Posterior vena cava (tissue), 2 donors: ENCODE measurements at regions not wholly inside any gene's neighbourhood (a gene's known extent, or its start where the extent isn't known, plus 50 kb on each side); places are given as distances from the start of the nearest gene placed in this dataset.
"Not testable (repeated sequence)": the region's sequence is repeated elsewhere in the genome, so short reads cannot be mapped to it uniquely, and the experiment has no call there.

Source experiments
- DNase-seq: peaks from one replicate; pipeline ENCODE4 v3.0.0-alpha.2; 2020; ENCODE audit warnings: low spot score
- intact Hi-C, 2 donors: fragments of 100-400 bp; cut with DNase I; formaldehyde crosslinking; loops; one replicate each; pipeline versions ENCODE4 v1.14.1 to v1.14.2; 2022 to 2023
- donor health status: DM: yes; HTN: yes; CAD: no.
- donor health status: DM: yes; HTN: yes; CAD: no.

DNA sequence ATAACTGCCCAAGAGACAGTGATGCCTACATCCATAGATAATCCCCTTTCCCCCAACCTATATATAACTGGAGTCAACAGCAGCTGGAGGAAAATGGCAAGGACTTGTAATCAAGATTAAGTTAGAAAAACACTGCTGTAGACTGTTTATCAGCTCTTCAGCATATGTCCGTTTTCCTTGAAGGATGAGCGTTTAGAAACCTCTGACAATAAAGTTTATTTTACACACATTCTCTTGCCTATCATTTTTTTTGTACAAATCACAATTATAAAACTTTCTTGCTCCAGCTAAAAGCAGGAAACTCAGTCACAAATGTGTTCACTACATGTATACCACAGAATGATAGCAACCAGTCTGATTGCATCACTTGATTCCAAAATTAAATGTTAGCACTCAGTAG is 50.8 kb downstream of the PPIAL4G start:
- DNase-seq, intact Hi-C loops: not testable (repeated sequence)

- intact Hi-C loops = not testable (repeated sequence)
These were observed 53.2 kb downstream of the PPIAL4G start for GRCh38 chr1:148429856-148430255.

DNA sequence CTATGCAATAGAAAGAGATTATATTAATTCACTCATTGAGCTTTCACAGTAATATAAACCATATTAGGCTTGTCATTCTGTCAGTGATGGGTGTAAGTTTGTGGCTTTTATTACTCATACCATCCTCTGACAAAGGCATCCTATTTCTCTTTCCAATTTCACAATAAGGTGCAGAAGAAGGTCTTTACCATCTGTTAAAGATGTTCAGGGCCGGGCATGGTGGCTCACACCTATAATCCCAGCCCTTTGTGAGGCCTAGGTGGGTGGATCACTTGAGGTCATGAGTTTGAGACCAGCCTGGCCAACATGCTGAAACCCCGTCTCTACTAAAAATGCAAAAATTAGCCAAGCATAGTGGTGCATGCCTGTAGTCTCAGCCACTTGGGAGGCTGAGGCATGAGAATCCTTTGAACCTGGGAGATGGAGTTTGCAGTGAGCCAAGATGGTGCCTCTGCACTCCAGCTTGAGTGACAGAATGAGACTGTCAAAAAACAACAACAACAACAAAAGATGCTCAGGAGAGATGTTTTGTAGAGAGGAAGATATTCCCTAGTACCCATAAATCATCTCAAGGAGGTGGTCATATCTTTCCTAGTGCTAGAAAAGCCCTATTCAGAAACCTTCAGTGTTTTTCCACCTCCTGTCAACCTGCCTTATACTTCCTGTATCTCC is 56.0 kb downstream of the PPIAL4G start:
- intact Hi-C loops = not testable (repeated sequence)

More at GRCh38 chr1:148429856-148430255, 53.2 kb downstream of the PPIAL4G start:
- not testable (repeated sequence) for DNase-seq

GRCh38 chr1:148426385-148426784 is 56.7 kb downstream of the PPIAL4G start:
- intact Hi-C loops, DNase-seq: not testable (repeated sequence)

More for the DNA sequence above, 56.0 kb downstream of the PPIAL4G start:
- DNase-seq = not testable (repeated sequence)

- intact Hi-C loops = not testable (repeated sequence)
- DNase-seq = peak; percentile 82
These were observed 58.7 kb downstream of the PPIAL4G start for GRCh38 chr1:148424143-148425003.

DNA sequence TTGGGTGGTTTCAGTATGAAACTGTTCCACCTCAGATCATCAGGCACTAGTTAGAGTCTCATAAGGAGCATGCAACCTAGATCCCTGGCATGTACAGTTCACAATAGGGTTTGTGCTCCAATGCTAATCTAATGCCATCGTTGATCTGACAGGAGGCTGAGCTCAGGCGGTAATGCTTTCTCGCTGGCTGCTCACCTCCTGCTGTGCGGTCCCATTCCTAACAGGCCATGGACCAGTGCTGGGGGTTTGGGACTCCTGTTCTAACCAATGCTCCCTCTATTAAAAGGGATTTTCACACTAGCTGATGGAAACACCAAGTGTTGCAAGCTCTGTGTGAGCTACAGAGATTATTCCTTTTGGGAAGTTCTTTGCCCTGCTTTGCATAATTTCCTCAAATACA is 60.2 kb downstream of the PPIAL4G start:
- DNase-seq, intact Hi-C loops: not testable (repeated sequence)

DNA sequence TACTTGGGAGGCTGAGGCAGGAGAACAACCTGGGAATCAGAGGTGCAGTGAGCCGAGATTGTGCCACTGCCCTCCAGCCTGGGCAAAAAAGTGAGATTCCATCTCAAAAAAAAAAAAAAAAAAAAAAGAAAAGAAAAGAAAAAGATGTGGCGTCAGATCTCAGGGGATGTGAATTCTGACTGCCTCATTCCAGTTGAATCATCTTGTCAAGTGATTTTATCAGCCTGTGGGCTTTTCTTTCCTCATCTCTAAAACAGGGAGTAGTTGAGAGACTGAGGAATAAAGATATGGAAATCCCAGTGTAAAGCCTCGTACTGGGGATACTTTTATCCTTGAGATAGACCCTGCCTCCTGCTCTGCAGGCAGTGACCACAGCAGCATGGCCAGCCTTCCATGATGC is 65.9 kb downstream of the PPIAL4G start:
- intact Hi-C loops, DNase-seq: not testable (repeated sequence)

GRCh38 chr1:148413385-148413784 is 69.7 kb downstream of the PPIAL4G start:
- intact Hi-C loops, DNase-seq: not testable (repeated sequence)

DNA sequence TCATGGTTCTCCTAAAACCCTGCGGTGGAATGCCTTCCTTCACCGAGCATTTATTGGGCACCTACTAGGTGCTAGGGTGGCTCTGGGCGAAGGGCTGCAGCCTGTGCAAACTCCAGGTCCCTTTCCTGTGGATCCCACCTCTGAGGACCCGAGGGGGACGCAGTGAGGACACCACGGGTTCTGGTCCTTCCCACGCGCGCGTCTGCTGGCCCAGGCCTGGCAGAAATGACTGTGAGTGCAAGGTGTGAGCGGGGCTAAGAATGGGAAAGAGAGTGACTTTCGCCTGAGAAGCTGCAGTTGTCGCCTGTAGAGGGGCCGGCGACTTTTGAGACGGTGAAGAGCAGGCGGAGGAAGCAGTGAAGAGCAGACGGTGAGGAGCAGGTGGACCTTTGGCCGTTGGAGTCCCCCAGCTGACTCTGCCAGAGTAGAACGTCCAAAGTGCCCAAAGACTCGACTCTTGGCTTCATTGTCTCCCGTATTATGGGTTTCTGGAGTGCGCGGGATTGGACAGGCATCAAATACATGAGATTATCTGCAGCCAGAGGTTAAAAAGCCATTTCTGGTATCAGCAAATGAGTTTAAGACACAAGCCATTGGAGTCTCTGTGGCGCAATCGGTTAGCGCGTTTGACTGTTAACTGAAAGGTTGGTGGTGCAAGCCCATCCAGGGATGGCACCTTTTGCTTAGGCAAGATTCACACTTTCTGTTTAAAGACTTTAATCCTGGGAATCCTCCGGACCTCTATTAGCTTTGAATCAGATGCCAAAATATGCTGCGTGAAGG is 78.1 kb downstream of the PPIAL4G start:
- intact Hi-C loops, DNase-seq: not testable (repeated sequence)

DNA sequence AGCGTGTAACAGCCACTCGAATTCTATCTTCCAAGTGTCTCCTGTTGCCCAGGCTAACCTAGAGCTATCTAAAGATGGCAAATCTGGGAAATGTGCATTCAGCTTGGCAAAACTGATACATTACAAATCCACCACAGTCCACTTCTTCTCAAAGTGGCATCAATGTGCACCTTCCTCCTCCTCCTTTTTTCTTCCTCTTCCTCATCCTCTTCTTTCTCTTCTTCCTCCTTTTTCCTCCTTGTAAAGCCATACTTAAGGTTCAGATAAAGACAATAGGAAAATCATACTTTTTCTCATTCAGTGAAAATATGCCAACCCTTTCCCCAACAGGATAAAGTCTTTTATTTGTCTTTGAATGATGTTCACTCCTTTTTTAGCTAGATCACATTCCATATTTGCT is 79.2 kb downstream of the PPIAL4G start:
- DNase-seq, intact Hi-C loops: not testable (repeated sequence)

DNA sequence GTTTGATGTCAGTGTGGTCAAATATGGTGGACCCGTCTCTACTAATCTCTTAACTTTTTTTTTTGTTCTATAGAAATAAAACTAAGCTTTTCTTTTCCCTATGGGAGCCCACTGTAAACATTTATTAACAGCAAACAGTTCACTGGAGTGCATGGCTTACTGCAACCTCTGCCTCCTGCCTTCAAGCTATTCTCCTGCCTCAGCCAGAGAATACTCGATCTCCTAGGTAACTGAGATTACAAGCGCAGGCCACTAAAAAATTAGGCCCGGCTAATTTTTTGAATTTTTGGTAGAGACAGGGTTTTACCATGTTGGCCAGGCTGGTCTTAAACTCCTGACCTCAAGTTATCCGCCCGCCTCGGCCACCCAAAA is 80.0 kb downstream of the PPIAL4G start:
- DNase-seq, intact Hi-C loops: not testable (repeated sequence)

GRCh38 chr1:148402152-148403084 is 80.7 kb downstream of the PPIAL4G start:
- DNase-seq = peak; percentile 95
- intact Hi-C loops = not testable (repeated sequence)

DNA sequence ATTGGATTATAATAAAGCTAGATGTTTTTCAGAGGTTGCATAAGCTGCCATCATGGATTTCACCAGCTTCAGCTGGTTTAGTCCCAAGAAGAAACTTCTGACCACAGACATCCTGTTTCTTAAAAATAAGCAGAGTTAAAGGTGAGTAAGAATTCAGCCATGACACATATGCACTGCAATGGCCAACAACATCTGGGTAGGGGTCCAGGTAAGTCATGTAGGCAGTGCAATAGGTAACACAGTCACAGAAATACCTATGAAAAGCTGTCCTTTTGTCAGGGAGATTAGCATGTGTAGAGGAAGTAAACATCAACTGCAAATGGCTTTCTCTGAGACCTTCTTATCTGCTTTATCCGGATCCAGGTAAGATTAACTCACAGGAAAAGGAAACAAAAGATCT is 85.6 kb downstream of the PPIAL4G start:
- DNase-seq, intact Hi-C loops: not testable (repeated sequence)

GRCh38 chr1:148392505-148392904 is 90.6 kb downstream of the PPIAL4G start:
- intact Hi-C loops, DNase-seq: not testable (repeated sequence)

DNA sequence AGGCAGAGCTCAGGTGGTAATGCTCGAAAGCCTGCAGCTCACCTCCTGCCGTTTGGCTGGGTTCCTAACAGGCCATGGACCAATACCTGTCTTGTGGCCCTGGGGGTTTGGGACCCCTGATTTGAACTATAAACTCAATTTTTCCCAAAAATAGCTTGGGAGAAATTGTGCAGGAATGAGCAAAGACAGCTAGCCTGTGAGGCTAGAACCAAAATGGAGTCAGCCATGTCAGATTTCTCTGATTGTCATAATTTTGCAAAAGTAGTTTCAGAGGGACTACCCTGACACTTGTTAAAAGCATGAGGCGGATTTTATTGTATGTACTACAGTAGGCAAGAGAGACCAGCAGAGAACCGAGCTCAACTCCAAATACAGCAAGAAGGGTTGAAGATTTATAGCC is 91.8 kb downstream of the PPIAL4G start:
- DNase-seq, intact Hi-C loops: not testable (repeated sequence)

- intact Hi-C loops = no loop called here
- no peak for DNase-seq
These were observed 94.1 kb downstream of the PPIAL4G start for GRCh38 chr1:148389027-148389339.

DNA sequence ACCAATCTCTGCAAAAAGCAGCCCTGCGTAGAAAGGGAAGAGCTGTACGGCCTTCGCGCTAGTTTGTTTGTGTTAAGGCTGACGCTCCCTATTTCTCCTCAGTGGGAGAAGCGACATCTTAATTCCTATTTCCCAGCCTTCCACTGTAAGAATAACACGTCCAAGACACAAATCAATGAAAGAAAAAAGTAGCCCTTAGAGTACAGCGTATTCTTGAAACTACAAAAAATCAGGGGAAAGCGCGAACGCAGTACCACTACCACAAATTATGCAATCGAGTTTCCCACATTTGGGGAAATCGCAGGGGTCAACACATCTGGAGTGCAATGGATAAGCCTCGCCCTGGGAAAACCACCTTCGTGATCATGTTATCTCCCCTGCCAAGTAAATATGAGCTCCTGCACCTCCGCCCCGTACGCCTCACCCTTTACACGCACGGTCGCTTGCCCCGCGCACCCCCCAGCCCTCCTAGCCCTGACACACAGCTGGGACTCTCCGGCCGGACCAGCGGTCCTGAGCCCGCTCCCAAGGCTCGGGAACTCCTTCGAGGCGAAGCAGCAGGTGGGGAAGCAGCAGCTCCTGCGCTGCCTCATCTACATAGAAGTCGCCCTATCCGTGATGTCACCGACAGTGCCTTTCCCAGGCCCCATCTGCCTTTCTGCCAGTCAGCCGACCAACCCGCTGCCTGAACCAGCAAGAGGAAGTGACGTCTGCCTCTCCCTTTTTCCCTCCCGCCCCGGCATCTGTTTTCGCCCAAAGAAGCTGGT is 94.7 kb downstream of the PPIAL4G start:
- intact Hi-C loops = no loop called here

DNA sequence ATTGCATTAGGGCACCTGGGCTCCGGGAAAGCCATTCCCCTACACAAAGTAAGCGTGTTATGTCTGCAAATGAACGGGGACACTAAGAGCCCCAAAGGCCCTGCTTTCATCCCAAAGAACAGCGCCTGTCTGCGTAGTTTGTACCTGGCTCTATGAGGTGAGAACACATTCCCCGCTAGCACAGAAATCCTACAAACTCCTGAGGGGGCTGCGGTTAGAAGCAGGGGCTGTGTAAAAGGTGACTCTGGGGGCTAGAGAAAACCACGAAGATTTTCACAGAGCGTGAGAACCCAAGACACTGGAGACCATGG is 95.2 kb downstream of the PPIAL4G start:
- DNase-seq, intact Hi-C loops: not testable (repeated sequence)

More for the DNA sequence above, 94.7 kb downstream of the PPIAL4G start:
- DNase-seq = peak; percentile 97
